Vagina (tissue), 2 donors: ENCODE measurements at regions not wholly inside any gene's neighbourhood (a gene's known extent, or its start where the extent isn't known, plus 50 kb on each side); places are given as distances from the start of the nearest gene placed in this dataset.

Source experiments
- CTCF ChIP-seq, 3 experiments: fragments of 450-650 bp in 2 of 3; fragments of 200-600 bp in 1 of 3; sonication (generic) in 1 of 3; IDR thresholded peaks; one replicate each; pipeline ENCODE4 v1.5.1; 2017 to 2019; ENCODE audit warnings: antibody characterized with exemption in 3 of 3, mild to moderate bottlenecking in 2 of 3, moderate library complexity in 2 of 3
- POLR2A ChIP-seq, 2 donors: fragments of 450-650 bp; IDR thresholded peaks; one replicate each; pipeline ENCODE4 v1.6.1; 2017; ENCODE audit warnings: antibody characterized with exemption in 2 of 2, mild to moderate bottlenecking in 2 of 2, moderate library complexity in 2 of 2
- POLR2AphosphoS5 ChIP-seq, 2 donors: sonication (generic); formaldehyde crosslinking; IDR thresholded peaks; one replicate each; pipeline ENCODE4 v1.9.0; 2017; ENCODE audit warnings: antibody characterized with exemption in 2 of 2, mild to moderate bottlenecking in 2 of 2, low read depth in 1 of 2; ENCODE audit not compliant: insufficient read depth in 1 of 2

- no peak for TF ChIP-seq CTCF (IDR thresholded peaks at IDR 0.05)
- TF ChIP-seq POLR2A (IDR thresholded peaks at IDR 0.05) = no peak
- no peak for TF ChIP-seq POLR2AphosphoS5 (IDR thresholded peaks at IDR 0.05; ENCODE audit: insufficient read depth in 1 of 2, low read depth in 1 of 2)
Measured at GRCh38 chr2:226429476-226429875, 370.1 kb downstream of the IRS1 start.
